Activated naive CD4-positive, alpha-beta T cell treated with anti-CD3 and anti-CD28 coated beads, Interleukin-2, amount 50 U/mL, for 24 hours (primary cell): ENCODE measurements at regions not wholly inside any gene's neighbourhood (a gene's known extent, or its start where the extent isn't known, plus 50 kb on each side); places are given as distances from the start of the nearest gene placed in this dataset.

Source experiments
- H3K27ac Mint-ChIP-seq: one replicate; pipeline ENCODE4 v1.8.0; 2021; ENCODE audit warnings: mild to moderate bottlenecking, mixed read lengths
- H3K27me3 Mint-ChIP-seq: one replicate; pipeline ENCODE4 v1.8.0; 2021; ENCODE audit warnings: mixed read lengths
- H3K36me3 Mint-ChIP-seq: one replicate; pipeline ENCODE4 v1.8.0; 2021; ENCODE audit warnings: mixed read lengths
- H3K4me1 Mint-ChIP-seq: one replicate; pipeline ENCODE4 v1.8.0; 2021; ENCODE audit warnings: mixed read lengths
- H3K4me3 Mint-ChIP-seq: one replicate; pipeline ENCODE4 v1.8.0; 2021; ENCODE audit warnings: mild to moderate bottlenecking, mixed read lengths
- H3K9me3 Mint-ChIP-seq: one replicate; pipeline ENCODE4 v1.8.0; 2021; ENCODE audit warnings: mixed read lengths

- peaks cover 33% of the 10 kb centered on the region for H3K4me1 Mint-ChIP-seq
- no peaks in the 10 kb centered on the region for H3K9me3 Mint-ChIP-seq
- H3K36me3 Mint-ChIP-seq = no peaks in the 10 kb centered on the region
- H3K27me3 Mint-ChIP-seq = peaks cover 5% of the 10 kb centered on the region
- H3K4me3 Mint-ChIP-seq = peak overlapping the region; percentile 30
- no peak overlapping the region for H3K27ac Mint-ChIP-seq
Measured at GRCh38 chr17:65433592-65433991, 127.9 kb downstream of the AXIN2 start.

DNA sequence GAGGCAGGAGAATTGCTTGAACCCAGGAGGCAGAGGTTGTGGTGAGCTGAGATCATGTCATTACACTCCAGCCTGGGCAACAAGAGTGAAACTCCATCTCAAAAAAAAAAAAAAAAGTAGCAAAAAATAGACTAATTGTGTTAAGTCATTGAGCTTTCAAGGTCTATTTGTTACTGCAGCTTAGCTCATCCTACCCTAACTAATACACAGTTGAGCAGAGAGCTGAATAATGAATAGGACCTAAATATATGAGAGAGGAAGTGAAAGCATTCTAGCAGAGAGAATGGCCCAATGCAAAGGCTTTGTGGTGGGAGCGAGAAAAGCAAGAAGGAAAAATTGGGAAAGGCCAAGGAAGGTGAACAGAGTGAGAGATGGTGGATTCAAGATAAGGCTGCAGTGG lies 128.3 kb downstream of the AXIN2 start:
- no peak overlapping the region for H3K4me3 Mint-ChIP-seq
- H3K9me3 Mint-ChIP-seq = no peaks in the 10 kb centered on the region
- peaks cover 5% of the 10 kb centered on the region for H3K27me3 Mint-ChIP-seq
- no peaks in the 10 kb centered on the region for H3K36me3 Mint-ChIP-seq
- peaks cover 33% of the 10 kb centered on the region for H3K4me1 Mint-ChIP-seq
- H3K27ac Mint-ChIP-seq = no peak overlapping the region

DNA sequence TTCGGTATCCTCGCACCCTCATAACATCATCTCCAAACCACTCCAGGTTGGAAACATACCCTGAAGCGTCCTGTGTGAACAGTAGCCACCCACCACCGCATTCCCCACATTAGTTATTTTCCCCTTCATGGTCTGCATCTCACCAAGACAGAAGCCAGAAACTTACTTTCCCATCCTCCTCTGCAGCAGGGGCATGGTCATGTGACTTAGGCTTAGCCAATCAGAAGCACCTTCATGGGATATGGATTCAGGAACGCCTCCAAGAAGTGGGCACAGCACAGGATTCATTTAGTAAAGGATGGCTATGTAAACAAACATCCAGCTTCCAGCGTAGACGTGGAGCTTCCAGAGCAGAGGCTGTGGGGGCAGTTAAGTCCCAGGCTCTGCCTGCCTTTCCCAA lies 130.3 kb downstream of the AXIN2 start:
- H3K27ac Mint-ChIP-seq = no peak overlapping the region
- no peaks in the 10 kb centered on the region for H3K36me3 Mint-ChIP-seq
- no peak overlapping the region for H3K4me3 Mint-ChIP-seq
- H3K27me3 Mint-ChIP-seq = no peaks in the 10 kb centered on the region
- no peaks in the 10 kb centered on the region for H3K9me3 Mint-ChIP-seq
- peaks cover 33% of the 10 kb centered on the region for H3K4me1 Mint-ChIP-seq

DNA sequence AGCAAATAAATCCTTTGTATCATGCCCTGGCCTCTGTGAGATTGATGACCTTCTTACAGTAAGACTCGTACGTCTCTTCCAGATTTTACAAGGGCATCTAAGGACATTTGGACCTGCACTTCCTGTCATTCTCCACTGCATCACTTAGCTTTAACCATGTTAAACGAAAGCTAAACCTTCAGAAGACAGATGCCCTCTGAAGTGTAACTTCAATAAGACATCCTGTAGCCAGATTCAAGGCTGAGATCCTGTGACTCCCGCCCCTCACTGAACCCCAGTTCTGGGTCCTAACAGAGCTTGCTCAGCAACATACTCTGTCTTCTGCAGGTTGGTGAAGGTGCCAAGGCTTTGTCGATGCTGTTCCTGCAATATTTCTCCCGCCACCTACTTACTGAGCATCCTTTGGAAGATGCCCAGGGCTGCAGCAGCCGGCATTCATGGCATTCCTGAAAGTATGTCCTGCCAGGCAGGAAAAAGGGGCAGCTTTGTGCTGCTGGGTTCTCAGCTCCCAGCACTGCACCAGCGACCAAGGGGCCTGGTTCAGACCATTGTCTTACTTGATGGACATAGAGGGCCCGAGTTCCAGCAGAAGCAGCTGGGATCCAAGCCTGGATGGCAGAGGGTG lies 131.1 kb downstream of the AXIN2 start:
- Mint-ChIP-seq H3K4me1 (peaks cover 33% of the 10 kb centered on the region), H3K4me3 (no peak overlapping the region), H3K27ac (no peak overlapping the region), H3K36me3 (no peaks in the 10 kb centered on the region), H3K27me3 (no peaks in the 10 kb centered on the region), H3K9me3 (peaks cover 5% of the 10 kb centered on the region)

DNA sequence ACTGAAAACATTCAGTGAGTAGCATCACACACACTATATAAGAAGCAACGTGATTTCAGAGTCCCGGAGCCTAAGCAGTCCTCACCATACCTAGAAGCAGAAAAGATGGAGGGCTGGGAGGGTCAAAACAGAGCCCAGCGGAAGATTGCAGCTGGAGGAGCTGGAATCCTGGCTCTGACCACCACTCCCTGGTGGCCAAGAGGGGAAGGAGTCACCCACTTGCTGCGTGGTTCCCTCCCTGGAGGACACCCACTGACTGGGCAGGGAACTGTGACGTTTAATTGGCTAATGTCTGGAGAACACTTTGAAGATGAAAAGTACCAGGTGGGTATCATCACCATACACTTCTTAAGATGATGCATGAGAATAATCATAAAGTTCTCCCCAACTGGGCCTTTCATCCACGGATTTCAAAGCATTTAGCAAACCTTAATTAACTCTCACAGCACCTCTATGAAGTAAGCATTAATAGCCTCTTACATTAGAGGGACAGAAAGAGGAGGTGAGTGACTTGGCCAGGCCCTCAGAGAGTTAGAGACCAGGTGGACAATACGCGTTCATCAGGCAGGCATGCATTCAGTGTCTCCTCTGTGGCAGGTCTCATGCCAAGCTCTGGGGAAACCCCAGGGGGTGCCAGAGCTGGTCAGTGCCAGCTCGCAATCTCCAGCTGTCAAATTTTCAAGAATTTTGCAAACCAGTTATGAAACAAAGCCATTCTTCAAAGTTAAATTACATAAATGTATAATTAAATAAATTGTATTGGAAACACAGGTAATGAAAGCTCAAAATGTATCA lies 137.9 kb downstream of the AXIN2 start:
- H3K27me3 Mint-ChIP-seq = no peaks in the 10 kb centered on the region
- no peaks in the 10 kb centered on the region for H3K36me3 Mint-ChIP-seq
- H3K27ac Mint-ChIP-seq = no peak overlapping the region
- H3K9me3 Mint-ChIP-seq = peaks cover 6% of the 10 kb centered on the region
- no peaks in the 10 kb centered on the region for H3K4me1 Mint-ChIP-seq
- no peak overlapping the region for H3K4me3 Mint-ChIP-seq

DNA sequence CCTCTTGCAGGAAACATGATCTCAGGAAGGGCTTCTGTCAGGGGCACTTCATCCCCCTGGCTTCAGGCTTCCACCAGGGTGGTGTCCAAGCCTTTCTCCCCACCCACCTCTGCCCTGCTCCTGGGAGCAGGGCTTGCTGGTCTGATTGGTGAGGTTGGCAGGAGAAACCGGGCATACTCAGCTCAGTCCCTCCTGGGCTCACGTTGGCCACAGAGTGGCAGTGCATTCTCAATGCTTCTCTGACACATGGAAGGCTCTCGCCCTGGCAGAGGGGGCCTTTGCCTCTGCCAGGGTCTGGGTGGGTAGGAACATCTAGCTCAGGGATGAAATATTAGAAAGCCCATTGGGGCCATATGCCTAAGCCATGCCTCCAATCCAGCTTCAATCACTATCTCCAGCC lies 142.8 kb downstream of the AXIN2 start:
- Mint-ChIP-seq H3K9me3 (no peaks in the 10 kb centered on the region), H3K4me1 (no peaks in the 10 kb centered on the region), H3K4me3 (no peak overlapping the region), H3K36me3 (no peaks in the 10 kb centered on the region), H3K27me3 (no peaks in the 10 kb centered on the region), H3K27ac (no peak overlapping the region)

DNA sequence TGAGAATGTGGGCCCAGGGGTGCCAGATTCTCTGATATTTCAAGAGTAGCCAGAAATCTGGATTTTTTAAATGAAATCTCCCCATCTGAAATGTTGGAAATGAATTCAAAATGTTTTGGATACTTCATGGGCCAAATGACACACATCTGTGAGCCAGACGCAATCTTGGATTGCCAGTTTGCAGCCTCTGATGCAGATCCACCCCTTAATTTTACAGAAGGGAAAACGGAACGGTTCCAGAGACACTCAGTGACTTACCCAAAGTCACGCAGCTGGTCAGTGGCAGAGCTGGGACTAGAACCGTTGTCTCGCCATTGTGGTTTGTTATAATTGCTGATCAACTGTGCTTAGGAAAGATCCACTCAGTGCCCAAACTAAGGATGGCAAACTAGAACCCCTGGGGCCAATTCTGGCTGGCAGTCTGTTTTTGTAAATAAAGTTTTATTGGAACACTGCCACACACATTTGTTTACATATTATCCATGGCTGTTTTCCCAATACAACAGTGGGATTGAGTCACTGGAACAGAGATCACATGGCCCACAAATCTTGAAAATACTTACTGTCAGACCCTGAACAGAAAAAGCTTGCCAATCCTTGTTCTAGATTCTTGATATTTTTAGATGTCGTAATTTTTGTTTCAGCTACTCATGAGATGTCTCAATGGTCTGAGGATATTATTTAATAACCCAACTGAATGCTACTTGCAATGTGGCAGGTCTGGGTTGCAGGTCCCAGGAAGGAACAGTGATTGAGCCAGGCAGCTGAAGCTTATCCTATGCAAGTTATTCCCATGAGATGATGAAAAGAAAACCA lies 143.8 kb downstream of the AXIN2 start:
- H3K36me3 Mint-ChIP-seq = no peaks in the 10 kb centered on the region
- H3K27ac Mint-ChIP-seq = no peak overlapping the region
- H3K4me3 Mint-ChIP-seq = no peak overlapping the region
- H3K27me3 Mint-ChIP-seq = no peaks in the 10 kb centered on the region
- H3K4me1 Mint-ChIP-seq = no peaks in the 10 kb centered on the region
- H3K9me3 Mint-ChIP-seq = no peaks in the 10 kb centered on the region

- Mint-ChIP-seq H3K27me3 (no peaks in the 10 kb centered on the region), H3K4me3 (no peak overlapping the region), H3K4me1 (no peaks in the 10 kb centered on the region), H3K27ac (no peak overlapping the region), H3K9me3 (no peaks in the 10 kb centered on the region), H3K36me3 (no peaks in the 10 kb centered on the region)
Measured at GRCh38 chr17:65415991-65416390, 145.5 kb downstream of the AXIN2 start.

DNA sequence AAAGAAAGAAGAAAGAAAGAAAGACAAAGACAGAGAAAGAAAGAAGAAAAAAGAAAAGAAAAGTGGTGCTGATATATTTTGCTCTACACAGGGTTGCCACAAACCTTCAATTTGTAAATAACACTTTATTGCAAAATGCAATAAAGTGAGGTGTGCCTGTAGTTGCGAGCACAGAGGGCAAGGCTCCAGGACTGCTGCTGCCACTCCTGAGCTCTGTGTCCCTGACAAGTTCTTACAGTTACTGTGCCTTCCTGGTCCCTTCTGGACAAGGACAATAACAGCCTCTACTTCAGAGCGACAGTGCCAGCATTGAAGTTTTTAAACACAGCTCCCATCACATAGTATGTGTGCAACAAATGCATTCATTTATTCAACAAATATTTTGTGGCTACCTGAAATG lies 148.1 kb downstream of the AXIN2 start:
- Mint-ChIP-seq H3K4me3 (no peak overlapping the region), H3K9me3 (no peaks in the 10 kb centered on the region), H3K27ac (no peak overlapping the region), H3K4me1 (no peaks in the 10 kb centered on the region), H3K27me3 (no peaks in the 10 kb centered on the region), H3K36me3 (no peaks in the 10 kb centered on the region)

DNA sequence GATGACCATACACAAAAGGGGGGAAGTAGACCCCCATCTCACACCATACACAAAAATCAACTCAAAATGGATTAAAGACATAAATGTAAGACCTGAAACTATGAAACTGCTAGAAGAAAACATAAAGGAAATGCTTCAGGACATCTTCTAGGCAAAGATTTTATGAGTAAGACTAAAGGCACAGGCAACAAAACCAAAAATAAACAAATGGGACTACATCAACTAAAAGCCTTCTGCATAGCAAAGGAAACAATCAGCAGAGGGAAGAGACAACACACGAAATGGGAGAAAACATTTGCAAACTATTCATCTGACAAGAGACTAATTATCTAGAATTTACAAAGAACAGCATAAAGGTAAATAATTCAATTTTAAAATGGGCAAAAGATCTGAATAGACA lies 152.1 kb downstream of the AXIN2 start:
- Mint-ChIP-seq H3K4me1 (no peaks in the 10 kb centered on the region), H3K9me3 (no peaks in the 10 kb centered on the region), H3K36me3 (no peaks in the 10 kb centered on the region), H3K27ac (no peak overlapping the region), H3K4me3 (no peak overlapping the region), H3K27me3 (no peaks in the 10 kb centered on the region)

DNA sequence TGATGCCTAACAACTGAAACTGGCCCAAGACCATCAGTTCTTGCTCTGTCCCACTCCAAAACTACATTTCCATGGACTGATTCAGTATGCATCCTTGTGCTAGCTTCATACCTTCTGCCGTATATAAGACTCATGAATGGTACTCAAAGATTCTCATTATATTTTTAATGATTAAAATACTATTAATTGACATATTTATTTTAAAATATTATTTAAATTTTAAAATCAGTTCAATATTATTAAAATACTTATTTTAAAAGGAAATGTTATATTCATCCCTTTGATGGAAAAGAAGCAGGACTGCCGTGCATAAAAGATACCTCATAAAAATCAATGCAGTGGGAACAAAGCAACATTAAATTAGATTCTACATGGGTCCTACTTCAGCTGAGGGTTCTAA lies 153.4 kb downstream of the AXIN2 start:
- Mint-ChIP-seq H3K4me1 (no peaks in the 10 kb centered on the region), H3K4me3 (no peak overlapping the region), H3K27me3 (peaks cover 1% of the 10 kb centered on the region), H3K9me3 (no peaks in the 10 kb centered on the region), H3K27ac (no peak overlapping the region), H3K36me3 (no peaks in the 10 kb centered on the region)

- Mint-ChIP-seq H3K4me3 (no peak overlapping the region), H3K27ac (no peak overlapping the region), H3K36me3 (no peaks in the 10 kb centered on the region), H3K9me3 (no peaks in the 10 kb centered on the region), H3K4me1 (no peaks in the 10 kb centered on the region), H3K27me3 (peaks cover 1% of the 10 kb centered on the region)
Measured at GRCh38 chr17:65407017-65407416, 154.4 kb downstream of the AXIN2 start.

- Mint-ChIP-seq H3K27ac (no peak overlapping the region), H3K4me3 (no peak overlapping the region), H3K4me1 (no peaks in the 10 kb centered on the region)
Measured at GRCh38 chr17:65406552-65406951, 154.9 kb downstream of the AXIN2 start.

GRCh38 chr17:65405563-65405962 lies 155.9 kb downstream of the AXIN2 start:
- Mint-ChIP-seq H3K4me1 (no peaks in the 10 kb centered on the region), H3K36me3 (no peaks in the 10 kb centered on the region), H3K9me3 (no peaks in the 10 kb centered on the region), H3K27me3 (peaks cover 1% of the 10 kb centered on the region), H3K27ac (no peak overlapping the region), H3K4me3 (no peak overlapping the region)

More at GRCh38 chr17:65406552-65406951, 154.9 kb downstream of the AXIN2 start:
- Mint-ChIP-seq H3K36me3 (no peaks in the 10 kb centered on the region), H3K9me3 (no peaks in the 10 kb centered on the region), H3K27me3 (peaks cover 1% of the 10 kb centered on the region)

DNA sequence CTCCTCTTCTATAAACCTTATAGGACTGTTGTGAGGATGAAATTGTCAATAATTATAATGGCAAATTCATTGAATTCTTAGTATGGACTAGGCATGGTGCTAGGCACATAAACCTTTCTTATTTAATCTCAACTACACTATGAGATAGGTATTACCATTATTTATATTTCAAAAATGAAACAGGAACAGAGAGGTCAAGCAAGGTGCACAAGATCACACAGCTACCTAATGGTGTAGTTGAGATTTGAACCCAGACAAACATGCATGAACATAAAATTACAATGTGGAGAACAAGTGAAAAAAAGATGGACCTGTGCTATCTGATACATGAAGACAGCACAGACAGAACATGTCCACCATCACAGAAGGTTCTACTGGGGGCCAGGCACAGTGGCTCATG lies 156.7 kb downstream of the AXIN2 start:
- no peaks in the 10 kb centered on the region for H3K9me3 Mint-ChIP-seq
- no peak overlapping the region for H3K27ac Mint-ChIP-seq
- no peak overlapping the region for H3K4me3 Mint-ChIP-seq
- H3K36me3 Mint-ChIP-seq = no peaks in the 10 kb centered on the region
- H3K27me3 Mint-ChIP-seq = peaks cover 1% of the 10 kb centered on the region
- H3K4me1 Mint-ChIP-seq = no peaks in the 10 kb centered on the region

DNA sequence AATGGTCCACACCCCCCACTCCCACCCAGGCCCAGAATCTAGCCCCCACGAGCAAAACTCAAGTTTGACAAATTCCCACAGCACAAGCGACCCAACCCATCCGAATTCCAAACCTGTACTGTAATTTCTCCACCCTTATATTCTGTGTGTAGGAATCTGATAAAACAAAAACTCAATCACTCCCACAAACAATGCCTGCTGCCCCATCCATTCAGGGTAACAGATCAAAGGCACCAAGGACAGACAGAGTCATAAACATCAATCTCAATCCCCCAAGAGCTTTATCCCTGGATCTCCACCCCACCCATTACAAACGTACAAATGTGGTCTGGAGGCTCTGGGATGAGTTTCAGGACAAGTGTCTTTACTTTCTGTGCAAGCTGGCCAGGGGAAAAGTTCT lies 157.8 kb downstream of the AXIN2 start:
- H3K27ac Mint-ChIP-seq = no peak overlapping the region
- H3K4me3 Mint-ChIP-seq = no peak overlapping the region
- H3K9me3 Mint-ChIP-seq = no peaks in the 10 kb centered on the region

More for the DNA sequence above, 157.8 kb downstream of the AXIN2 start:
- H3K4me1 Mint-ChIP-seq = no peaks in the 10 kb centered on the region
- peaks cover 1% of the 10 kb centered on the region for H3K27me3 Mint-ChIP-seq
- no peaks in the 10 kb centered on the region for H3K36me3 Mint-ChIP-seq
